ENCODE measurements at regions not wholly inside any gene's neighbourhood (a gene's known extent, or its start where the extent isn't known, plus 50 kb on each side); places are given as distances from the start of the nearest gene placed in this dataset.

DNA sequence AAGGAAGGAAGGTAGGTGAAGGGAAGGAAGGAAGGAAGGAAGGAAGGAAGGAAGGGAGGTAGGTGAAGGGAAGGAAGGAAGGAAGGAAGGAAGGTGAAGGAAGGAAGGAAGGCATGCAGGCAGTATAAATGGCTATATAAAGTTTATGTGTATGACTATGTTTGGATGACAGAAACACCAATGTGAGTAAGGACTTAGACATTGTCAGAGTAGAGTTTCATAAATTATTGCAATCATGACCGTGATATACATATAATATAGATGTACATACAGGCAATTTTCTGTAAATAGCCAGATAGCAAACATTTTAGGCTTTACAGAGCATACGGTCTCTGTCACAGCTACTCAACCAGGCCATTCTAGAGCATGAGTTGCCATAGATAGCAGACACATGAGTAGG lies 133.8 kb upstream of the AKR1E2 start:
- no peak overlapping the region for H3K4me3 ChIP-seq (ENCODE audit: low read depth, low read length)
- DNase-seq (ENCODE audit: low read depth): no peak
- TF ChIP-seq, protein P1, sequence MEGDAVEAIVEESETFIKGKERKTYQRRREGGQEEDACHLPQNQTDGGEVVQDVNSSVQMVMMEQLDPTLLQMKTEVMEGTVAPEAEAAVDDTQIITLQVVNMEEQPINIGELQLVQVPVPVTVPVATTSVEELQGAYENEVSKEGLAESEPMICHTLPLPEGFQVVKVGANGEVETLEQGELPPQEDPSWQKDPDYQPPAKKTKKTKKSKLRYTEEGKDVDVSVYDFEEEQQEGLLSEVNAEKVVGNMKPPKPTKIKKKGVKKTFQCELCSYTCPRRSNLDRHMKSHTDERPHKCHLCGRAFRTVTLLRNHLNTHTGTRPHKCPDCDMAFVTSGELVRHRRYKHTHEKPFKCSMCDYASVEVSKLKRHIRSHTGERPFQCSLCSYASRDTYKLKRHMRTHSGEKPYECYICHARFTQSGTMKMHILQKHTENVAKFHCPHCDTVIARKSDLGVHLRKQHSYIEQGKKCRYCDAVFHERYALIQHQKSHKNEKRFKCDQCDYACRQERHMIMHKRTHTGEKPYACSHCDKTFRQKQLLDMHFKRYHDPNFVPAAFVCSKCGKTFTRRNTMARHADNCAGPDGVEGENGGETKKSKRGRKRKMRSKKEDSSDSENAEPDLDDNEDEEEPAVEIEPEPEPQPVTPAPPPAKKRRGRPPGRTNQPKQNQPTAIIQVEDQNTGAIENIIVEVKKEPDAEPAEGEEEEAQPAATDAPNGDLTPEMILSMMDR (IDR thresholded peaks at IDR 0.05; ENCODE audit: low read depth, low read length, missing control alignments): no peak

GRCh38 chr10:4691776-4692175 lies 134.2 kb upstream of the AKR1E2 start:
- TF ChIP-seq, protein P1 (IDR thresholded peaks at IDR 0.05; ENCODE audit: low read depth, low read length, missing control alignments): no peak
- H3K4me3 ChIP-seq (ENCODE audit: low read depth, low read length): no peak overlapping the region
- DNase-seq (ENCODE audit: low read depth): no peak

DNA sequence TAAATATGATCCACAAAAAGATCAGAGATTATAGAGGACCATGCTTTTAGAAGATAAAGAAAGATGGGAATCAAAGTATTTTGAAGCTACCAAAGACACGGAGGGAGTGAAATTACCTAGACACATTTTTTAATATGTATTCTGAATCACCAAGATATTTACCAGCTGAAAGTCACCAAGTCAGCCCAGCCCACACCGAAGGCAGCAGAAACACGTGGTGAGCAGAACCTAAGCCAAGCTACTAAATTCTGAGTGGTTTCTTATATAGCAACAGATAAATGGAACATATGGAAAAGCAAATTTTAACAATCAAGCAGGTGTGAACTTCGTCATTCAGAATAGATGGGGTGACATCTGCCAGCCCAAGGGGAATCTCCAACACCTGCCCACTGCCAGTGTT lies 134.7 kb upstream of the AKR1E2 start:
- TF ChIP-seq, protein P1 (IDR thresholded peaks at IDR 0.05; ENCODE audit: low read depth, low read length, missing control alignments): no peak
- no peak for DNase-seq (ENCODE audit: low read depth)
- H3K4me3 ChIP-seq (ENCODE audit: low read depth, low read length): no peak overlapping the region

DNA sequence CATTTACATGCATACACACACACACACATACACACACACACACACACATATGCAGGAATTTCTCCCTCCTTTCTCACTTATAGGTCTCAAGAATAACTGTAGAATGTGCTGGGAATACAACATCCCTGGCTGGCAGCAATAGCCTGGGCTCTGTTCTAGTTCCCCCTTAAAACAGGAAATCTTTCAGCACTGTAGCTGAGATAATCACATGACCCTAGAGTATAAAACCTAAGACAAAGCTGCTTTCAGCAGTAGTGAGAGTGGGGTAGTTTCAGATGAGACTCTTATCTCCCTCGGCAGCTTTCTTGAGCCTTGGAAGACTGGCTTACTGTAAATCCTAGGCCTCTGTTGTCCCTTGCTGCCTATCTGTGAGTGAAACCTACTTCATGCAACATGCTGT lies 137.4 kb upstream of the AKR1E2 start:
- DNase-seq (ENCODE audit: low read depth): no peak
- TF ChIP-seq, protein P1 (IDR thresholded peaks at IDR 0.05; ENCODE audit: low read depth, low read length, missing control alignments): no peak
- H3K4me3 ChIP-seq (ENCODE audit: low read depth, low read length): no peak overlapping the region

DNA sequence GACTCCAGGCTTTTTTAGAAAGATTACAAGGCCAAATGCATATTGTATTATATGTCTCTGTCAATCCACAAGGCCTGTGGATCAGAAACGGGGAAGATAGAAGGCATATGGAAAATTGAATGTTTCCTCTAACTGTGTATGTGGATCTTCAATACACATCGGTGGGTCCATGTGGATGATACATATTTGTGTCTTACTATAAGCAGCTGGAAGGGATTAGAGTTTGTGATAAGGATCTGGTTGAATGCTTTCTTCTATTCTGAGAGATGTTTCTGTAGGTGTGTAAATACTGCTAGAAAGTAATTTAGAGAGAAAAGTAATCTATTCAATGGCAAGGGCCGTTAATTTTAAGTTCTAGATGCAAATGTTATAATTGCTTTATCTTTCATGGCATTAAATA lies 137.8 kb upstream of the AKR1E2 start:
- H3K4me3 ChIP-seq (ENCODE audit: low read depth, low read length): no peak overlapping the region
- DNase-seq (ENCODE audit: low read depth): no peak
- TF ChIP-seq, protein P1 (IDR thresholded peaks at IDR 0.05; ENCODE audit: low read depth, low read length, missing control alignments): no peak

DNA sequence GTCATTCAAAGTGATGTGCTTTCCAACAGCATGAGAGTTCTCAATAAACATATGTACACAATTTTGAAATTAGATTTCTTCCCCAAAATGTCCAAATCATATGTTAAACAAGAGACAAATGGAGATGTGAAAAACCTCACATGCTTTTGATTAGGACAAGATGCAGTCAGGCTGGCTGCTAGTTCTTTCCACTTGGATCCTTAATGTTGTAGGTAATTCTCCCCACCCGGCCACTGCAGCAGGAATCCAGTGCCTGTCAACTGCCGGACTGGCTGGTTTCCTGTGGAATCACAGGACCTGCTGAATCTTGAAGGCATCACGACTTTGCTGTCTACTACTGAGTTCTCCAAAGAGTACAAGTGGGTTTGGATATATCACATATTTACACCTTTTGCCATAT lies 138.6 kb upstream of the AKR1E2 start:
- TF ChIP-seq, protein P1 (IDR thresholded peaks at IDR 0.05; ENCODE audit: low read depth, low read length, missing control alignments): no peak
- DNase-seq (ENCODE audit: low read depth): no peak
- no peak overlapping the region for H3K4me3 ChIP-seq (ENCODE audit: low read depth, low read length)

- no peak for DNase-seq (ENCODE audit: low read depth)
These were observed 139.4 kb upstream of the AKR1E2 start for GRCh38 chr10:4686644-4686996.

More at GRCh38 chr10:4686644-4686996, 139.4 kb upstream of the AKR1E2 start:
- no peak overlapping the region for H3K4me3 ChIP-seq (ENCODE audit: low read depth, low read length)
- TF ChIP-seq, protein P1 (IDR thresholded peaks at IDR 0.05; ENCODE audit: low read depth, low read length, missing control alignments): no peak

Measured in GM12864 (cell line).